ENCODE measurements at regions not wholly inside any gene's neighbourhood (a gene's known extent, or its start where the extent isn't known, plus 50 kb on each side); places are given as distances from the start of the nearest gene placed in this dataset.

- H3K4me3 ChIP-seq (replicated peaks; ENCODE audit: low read depth, low read length), result no peak overlapping the region
- no peak for DNase-seq (ENCODE audit: extremely low read depth, low read depth)
- TF ChIP-seq CTCF (IDR thresholded peaks at IDR 0.05; ENCODE audit: low read depth, low read length, missing control alignments), result no peak
These were observed 253.0 kb downstream of the PRDM2 start for GRCh38 chr1:13952985-13953384.

- DNase-seq (ENCODE audit: extremely low read depth, low read depth), result no peak
- TF ChIP-seq CTCF (IDR thresholded peaks at IDR 0.05; ENCODE audit: low read depth, low read length, missing control alignments), result no peak
- no peak overlapping the region for H3K4me3 ChIP-seq (replicated peaks; ENCODE audit: low read depth, low read length)
These were observed 256.4 kb downstream of the PRDM2 start for GRCh38 chr1:13956393-13956792.

GRCh38 chr1:13960375-13960987 is 260.5 kb downstream of the PRDM2 start:
- peak; percentile 42 for DNase-seq (ENCODE audit: extremely low read depth, low read depth)

GRCh38 chr1:13964768-13965167 is 264.8 kb downstream of the PRDM2 start:
- no peak overlapping the region for H3K4me3 ChIP-seq (replicated peaks; ENCODE audit: low read depth, low read length)
- no peak for TF ChIP-seq CTCF (IDR thresholded peaks at IDR 0.05; ENCODE audit: low read depth, low read length, missing control alignments)
- no peak for DNase-seq (ENCODE audit: extremely low read depth, low read depth)

More at GRCh38 chr1:13960375-13960987, 260.5 kb downstream of the PRDM2 start:
- no peak overlapping the region for H3K4me3 ChIP-seq (replicated peaks; ENCODE audit: low read depth, low read length)
- TF ChIP-seq CTCF (IDR thresholded peaks at IDR 0.05; ENCODE audit: low read depth, low read length, missing control alignments), result peak; percentile 96

- no peak for TF ChIP-seq CTCF (IDR thresholded peaks at IDR 0.05; ENCODE audit: low read depth, low read length, missing control alignments)
- H3K4me3 ChIP-seq (replicated peaks; ENCODE audit: low read depth, low read length), result no peak overlapping the region
- no peak for DNase-seq (ENCODE audit: extremely low read depth, low read depth)
These were observed 265.9 kb downstream of the PRDM2 start for GRCh38 chr1:13965770-13966398.

- no peak for TF ChIP-seq CTCF (IDR thresholded peaks at IDR 0.05; ENCODE audit: low read depth, low read length, missing control alignments)
- no peak overlapping the region for H3K4me3 ChIP-seq (replicated peaks; ENCODE audit: low read depth, low read length)
- DNase-seq (ENCODE audit: extremely low read depth, low read depth), result no peak
These were observed 267.7 kb downstream of the PRDM2 start for GRCh38 chr1:13967707-13968106.
